ENCODE measurements at regions not wholly inside any gene's neighbourhood (a gene's known extent, or its start where the extent isn't known, plus 50 kb on each side); places are given as distances from the start of the nearest gene placed in this dataset.

DNA sequence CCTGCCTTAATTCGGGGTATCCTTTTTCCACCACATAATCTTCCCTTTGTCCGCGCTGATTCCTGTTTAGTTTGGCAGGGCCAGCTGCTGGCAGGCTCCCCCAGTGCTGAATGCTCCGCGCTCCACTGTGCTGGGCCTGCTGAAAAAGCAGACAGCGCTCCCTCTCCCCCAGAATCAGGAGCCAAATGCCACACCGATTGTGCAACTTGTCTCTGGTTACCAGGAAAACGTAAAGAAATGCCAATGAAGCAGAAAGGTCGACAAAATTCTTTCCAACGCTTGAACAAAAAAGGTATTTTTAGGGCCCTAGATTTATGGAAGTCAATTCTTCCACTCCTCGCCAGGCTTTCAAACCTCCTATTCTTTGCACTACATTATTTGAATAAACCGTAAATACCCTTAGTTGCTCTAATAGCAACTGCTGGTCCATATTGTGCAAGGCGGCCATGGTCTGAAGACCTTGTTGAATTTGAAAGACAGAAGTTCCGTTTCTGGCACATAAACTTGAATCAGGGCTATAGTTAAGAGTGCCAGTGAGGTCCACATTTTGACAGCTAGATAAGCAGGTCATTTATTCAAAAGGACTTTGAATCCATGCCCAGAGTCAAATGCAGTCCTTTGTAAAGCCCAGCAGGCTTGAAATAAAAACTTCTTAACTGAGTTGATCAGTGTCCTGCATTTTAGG, 206.7 kb upstream of the RFC3 start:
- TF ChIP-seq, protein P1, sequence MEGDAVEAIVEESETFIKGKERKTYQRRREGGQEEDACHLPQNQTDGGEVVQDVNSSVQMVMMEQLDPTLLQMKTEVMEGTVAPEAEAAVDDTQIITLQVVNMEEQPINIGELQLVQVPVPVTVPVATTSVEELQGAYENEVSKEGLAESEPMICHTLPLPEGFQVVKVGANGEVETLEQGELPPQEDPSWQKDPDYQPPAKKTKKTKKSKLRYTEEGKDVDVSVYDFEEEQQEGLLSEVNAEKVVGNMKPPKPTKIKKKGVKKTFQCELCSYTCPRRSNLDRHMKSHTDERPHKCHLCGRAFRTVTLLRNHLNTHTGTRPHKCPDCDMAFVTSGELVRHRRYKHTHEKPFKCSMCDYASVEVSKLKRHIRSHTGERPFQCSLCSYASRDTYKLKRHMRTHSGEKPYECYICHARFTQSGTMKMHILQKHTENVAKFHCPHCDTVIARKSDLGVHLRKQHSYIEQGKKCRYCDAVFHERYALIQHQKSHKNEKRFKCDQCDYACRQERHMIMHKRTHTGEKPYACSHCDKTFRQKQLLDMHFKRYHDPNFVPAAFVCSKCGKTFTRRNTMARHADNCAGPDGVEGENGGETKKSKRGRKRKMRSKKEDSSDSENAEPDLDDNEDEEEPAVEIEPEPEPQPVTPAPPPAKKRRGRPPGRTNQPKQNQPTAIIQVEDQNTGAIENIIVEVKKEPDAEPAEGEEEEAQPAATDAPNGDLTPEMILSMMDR (conservative IDR thresholded peaks at IDR 0.05 in 1 of 2, IDR thresholded peaks at IDR 0.05 in 1 of 2; ENCODE audit: extremely low read depth in 1 of 2, insufficient read depth in 1 of 2, low read depth in 1 of 2, low read length in 2 of 2), result no peak
- no peak for TF ChIP-seq EZH2 (IDR thresholded peaks at IDR 0.05; ENCODE audit: borderline replicate concordance, low read length)
